CD8-positive, alpha-beta memory T cell (primary cell): ENCODE measurements at regions not wholly inside any gene's neighbourhood (a gene's known extent, or its start where the extent isn't known, plus 50 kb on each side); places are given as distances from the start of the nearest gene placed in this dataset.
"Not testable (repeated sequence)": the region's sequence is repeated elsewhere in the genome, so short reads cannot be mapped to it uniquely, and the experiment has no call there.

Experiments
- CTCF ChIA-PET: fragments of 350-600 bp; sonication (Branson Sonifier 250); formaldehyde crosslinking; loops from one replicate; lab custom pipeline; 2021; ENCODE audit warnings: antibody characterized with exemption; lab: Charles Lee
- POLR2A ChIA-PET: fragments of 350-600 bp; sonication (Branson Sonifier 250); formaldehyde crosslinking; loops from one replicate; lab custom pipeline; 2021; ENCODE audit warnings: antibody characterized with exemption; lab: Charles Lee
- DNase-seq, 5 donors: peaks; one replicate each; pipeline versions ENCODE4 v3.0.0 to v3.0.0-alpha.2; 2020 to 2022; ENCODE audit warnings: mixed read lengths in 1 of 5
- H3K27ac ChIP-seq: one replicate; pipeline ENCODE4 v1.7.0; 2013; ENCODE audit warnings: low read depth, mild to moderate bottlenecking, low read length, moderate library complexity
- H3K27me3 ChIP-seq: 2 replicates; pipeline ENCODE4 v1.7.0; 2013; ENCODE audit warnings: low read length, mild to moderate bottlenecking; ENCODE audit not compliant: insufficient read depth, poor library complexity, severe bottlenecking
- H3K36me3 ChIP-seq: 2 replicates; pipeline ENCODE4 v1.7.0; 2013; ENCODE audit warnings: mild to moderate bottlenecking, low read length, moderate library complexity; ENCODE audit not compliant: insufficient read depth
- H3K4me1 ChIP-seq: 2 replicates; pipeline ENCODE4 v1.7.0; 2013; ENCODE audit warnings: mild to moderate bottlenecking, low read length, moderate library complexity; ENCODE audit not compliant: insufficient read depth
- H3K4me3 ChIP-seq: 2 replicates; pipeline ENCODE4 v1.7.0; 2013; ENCODE audit warnings: mild to moderate bottlenecking, low read length
- H3K9me3 ChIP-seq: 2 replicates; pipeline ENCODE4 v1.7.0; 2013; ENCODE audit warnings: mild to moderate bottlenecking, low read length
- H3K27ac Mint-ChIP-seq, 8 donors: one replicate each; pipeline ENCODE4 v1.8.0; 2020 to 2021; ENCODE audit warnings: mixed read lengths in 8 of 8, mild to moderate bottlenecking in 6 of 8, inconsistent platforms in 3 of 8, moderate library complexity in 3 of 8
- H3K27me3 Mint-ChIP-seq, 2 donors: one replicate each; pipeline ENCODE4 v1.8.0; 2020 to 2021; ENCODE audit warnings: mixed read lengths in 2 of 2, mild to moderate bottlenecking in 1 of 2, moderate library complexity in 1 of 2
- H3K36me3 Mint-ChIP-seq, 3 donors: one replicate each; pipeline ENCODE4 v1.8.0; 2020 to 2021; ENCODE audit warnings: mixed read lengths in 3 of 3, inconsistent platforms in 1 of 3, mild to moderate bottlenecking in 1 of 3
- H3K4me1 Mint-ChIP-seq, 3 donors: one replicate each; pipeline ENCODE4 v1.8.0; 2020 to 2021; ENCODE audit warnings: mixed read lengths in 3 of 3, inconsistent platforms in 1 of 3, mild to moderate bottlenecking in 1 of 3
- H3K4me3 Mint-ChIP-seq, 7 donors: one replicate each; pipeline ENCODE4 v1.8.0; 2020 to 2021; ENCODE audit warnings: mixed read lengths in 7 of 7, mild to moderate bottlenecking in 6 of 7, moderate library complexity in 4 of 7, inconsistent platforms in 2 of 7
- H3K9me3 Mint-ChIP-seq, 5 donors: one replicate each; pipeline ENCODE4 v1.8.0; 2020 to 2022; ENCODE audit warnings: mixed read lengths in 5 of 5, mild to moderate bottlenecking in 3 of 5, moderate library complexity in 2 of 5, inconsistent platforms in 1 of 5

DNA sequence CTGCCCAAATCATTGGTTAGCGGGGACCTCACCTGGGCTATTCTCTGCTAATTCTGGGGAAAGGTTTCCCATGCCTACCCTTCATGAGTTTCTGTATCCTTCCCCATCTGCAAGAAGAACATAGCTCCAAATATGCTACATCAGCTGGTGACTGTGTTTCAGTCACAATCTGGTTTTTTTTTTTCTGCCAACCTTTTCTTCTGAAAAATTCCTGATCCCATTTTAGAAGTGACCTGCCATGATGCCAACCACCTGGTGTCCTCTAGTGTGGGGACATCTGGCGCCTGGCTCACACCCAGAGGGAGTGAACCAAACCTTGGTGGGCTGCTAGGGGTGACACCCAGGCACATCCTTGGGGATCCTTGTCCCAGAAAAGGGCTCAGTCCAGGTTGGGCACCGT is 76.1 kb downstream of the CHRD start:
- H3K9me3 ChIP-seq, result no peaks in the 10 kb centered on the region
- no peaks in the 10 kb centered on the region for H3K36me3 ChIP-seq
- H3K4me1 ChIP-seq, result no peaks in the 10 kb centered on the region
- CTCF ChIA-PET, result interaction anchor here (0.8 kb wide), 1 partner anchor 26 kb away, joined by 3 read pairs; no protein-coding TSS in a partner anchor
- Mint-ChIP-seq H3K36me3 (no peaks in the 10 kb centered on the region), H3K27me3 (peaks cover 11 to 23% of the 10 kb centered on the region in 2 donors), H3K4me3 (no peak overlapping the region), H3K4me1 (no peaks in the 10 kb centered on the region), H3K27ac (no peak overlapping the region), H3K9me3 (peaks cover 0 to 2% (median 0%) of the 10 kb centered on the region in 5 donors)
- H3K27ac ChIP-seq, result no peak overlapping the region
- no peak overlapping the region for H3K4me3 ChIP-seq
- POLR2A ChIA-PET, result no interaction called here
- H3K27me3 ChIP-seq, result no peaks in the 10 kb centered on the region
- no peak for DNase-seq

DNA sequence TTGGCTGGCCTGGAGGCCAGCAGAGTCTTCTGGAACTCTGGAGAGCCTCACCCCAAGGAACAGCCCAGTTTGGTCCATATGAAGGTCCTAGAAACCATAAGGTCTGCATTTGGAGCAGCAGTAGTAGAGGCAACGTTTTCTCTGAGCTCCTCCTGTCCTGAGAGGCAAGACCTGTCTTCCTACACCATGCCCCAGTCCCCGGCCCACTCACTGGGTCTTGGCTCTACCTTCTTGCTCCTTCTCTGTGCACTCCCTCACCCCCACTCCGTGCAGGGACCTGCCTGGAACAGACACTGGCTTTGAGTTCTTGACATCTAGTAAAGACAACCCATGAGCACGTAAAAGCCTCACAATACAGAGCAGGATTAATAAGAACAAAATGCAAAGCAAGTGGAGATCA is 76.6 kb downstream of the CHRD start:
- Histone ChIP-seq H3K9me3 (no peaks in the 10 kb centered on the region), H3K4me1 (no peaks in the 10 kb centered on the region), H3K4me3 (no peak overlapping the region), H3K27ac (no peak overlapping the region), H3K27me3 (no peaks in the 10 kb centered on the region), H3K36me3 (no peaks in the 10 kb centered on the region)
- Mint-ChIP-seq H3K36me3 (no peaks in the 10 kb centered on the region), H3K27ac (no peak overlapping the region), H3K27me3 (peaks cover 11 to 25% of the 10 kb centered on the region in 2 donors), H3K4me3 (no peak overlapping the region), H3K9me3 (peaks cover 0 to 2% (median 0%) of the 10 kb centered on the region in 5 donors), H3K4me1 (no peaks in the 10 kb centered on the region)
- DNase-seq, result no peak
- POLR2A ChIA-PET, result no interaction called here
- CTCF ChIA-PET, result interaction anchor here (0.8 kb wide), 1 partner anchor 26 kb away, joined by 3 read pairs; no protein-coding TSS in a partner anchor

DNA sequence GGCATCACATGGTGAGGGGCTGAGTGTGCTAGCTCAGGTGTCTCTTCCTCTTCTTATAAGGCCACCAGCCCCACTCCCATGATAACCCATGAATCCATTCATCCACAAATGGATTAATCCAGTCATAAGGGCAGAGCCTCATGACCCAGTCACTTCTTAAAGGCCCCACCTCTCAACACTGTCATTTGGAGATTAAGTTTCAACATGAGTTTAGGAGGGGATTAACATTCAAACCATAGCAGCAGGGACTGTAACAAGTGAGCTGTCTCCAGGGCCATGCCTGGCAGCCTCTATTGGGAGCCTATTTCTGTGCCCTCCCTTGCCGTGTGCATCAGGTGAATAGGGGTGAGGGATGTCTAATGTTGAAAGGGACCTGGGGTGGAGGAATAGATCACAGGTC is 77.5 kb downstream of the CHRD start:
- ChIA-PET POLR2A (no interaction called here), CTCF (no interaction called here)
- Histone ChIP-seq H3K36me3 (no peaks in the 10 kb centered on the region), H3K4me1 (no peaks in the 10 kb centered on the region), H3K9me3 (no peaks in the 10 kb centered on the region), H3K4me3 (no peak overlapping the region), H3K27me3 (no peaks in the 10 kb centered on the region), H3K27ac (no peak overlapping the region)
- H3K9me3 Mint-ChIP-seq, result peaks cover 0 to 2% (median 0%) of the 10 kb centered on the region in 5 donors
- no peak overlapping the region for H3K27ac Mint-ChIP-seq
- no peaks in the 10 kb centered on the region for H3K4me1 Mint-ChIP-seq
- peaks cover 14 to 25% of the 10 kb centered on the region in 2 donors for H3K27me3 Mint-ChIP-seq
- H3K36me3 Mint-ChIP-seq, result no peaks in the 10 kb centered on the region
- no peak overlapping the region for H3K4me3 Mint-ChIP-seq
- DNase-seq, result no peak

DNA sequence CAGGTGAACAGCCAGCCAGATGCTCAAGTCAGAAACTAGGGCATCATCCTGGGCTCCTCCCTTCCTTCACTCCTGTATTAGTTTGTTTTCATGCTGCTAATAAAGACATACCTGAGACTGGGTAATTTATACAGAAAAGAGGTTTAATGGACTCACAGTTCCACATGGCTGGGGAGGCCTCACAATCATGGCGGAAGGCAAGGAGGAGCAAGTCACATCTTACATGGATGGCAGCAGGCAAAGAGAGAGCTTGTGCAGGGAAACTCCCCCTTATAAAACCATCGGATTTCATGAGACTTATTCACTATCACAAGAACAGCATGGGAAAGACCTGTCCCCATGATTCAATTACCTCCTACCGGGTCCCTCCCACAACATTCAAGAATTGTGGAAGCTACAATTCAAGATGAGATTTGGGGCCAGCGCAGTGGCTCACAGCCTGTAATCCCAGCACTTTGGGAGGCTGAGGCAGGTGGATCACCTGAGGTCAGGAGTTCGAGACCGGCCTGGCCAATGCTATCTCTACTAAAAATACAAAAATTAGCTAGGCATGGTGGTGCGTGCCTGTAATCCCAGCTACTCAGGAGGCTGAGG is 78.0 kb downstream of the CHRD start:
- H3K27ac Mint-ChIP-seq, H3K4me3 ChIP-seq, H3K4me3 Mint-ChIP-seq, POLR2A ChIA-PET, CTCF ChIA-PET, H3K4me1 Mint-ChIP-seq, H3K36me3 ChIP-seq, H3K4me1 ChIP-seq, DNase-seq, H3K27me3 ChIP-seq, H3K9me3 ChIP-seq, H3K9me3 Mint-ChIP-seq, H3K36me3 Mint-ChIP-seq, H3K27ac ChIP-seq: not testable (repeated sequence)
- peaks cover 14 to 25% of the 10 kb centered on the region in 2 donors for H3K27me3 Mint-ChIP-seq

DNA sequence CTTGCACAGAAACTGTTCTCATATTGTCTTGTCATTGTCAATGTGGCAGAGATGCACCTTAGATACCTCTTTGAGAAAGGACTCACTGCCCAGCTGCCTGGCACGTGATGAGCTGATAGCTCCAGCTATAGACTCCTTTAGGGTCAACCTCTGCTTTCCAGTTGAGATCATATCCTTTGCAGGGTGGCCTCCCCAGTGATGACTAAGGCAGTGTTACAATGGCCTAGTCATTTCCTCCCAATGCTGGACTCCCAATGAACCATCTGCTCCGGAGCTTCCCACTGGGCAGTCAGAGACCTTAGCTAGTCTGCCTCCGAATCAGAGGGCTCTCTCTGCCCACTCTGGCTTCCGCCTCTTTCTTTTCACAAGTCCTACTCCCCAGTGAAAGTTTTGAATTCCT is 79.5 kb downstream of the CHRD start:
- Histone ChIP-seq H3K27ac (no peak overlapping the region), H3K4me3 (no peak overlapping the region), H3K9me3 (no peaks in the 10 kb centered on the region), H3K27me3 (no peaks in the 10 kb centered on the region), H3K36me3 (no peaks in the 10 kb centered on the region), H3K4me1 (no peaks in the 10 kb centered on the region)
- DNase-seq, result no peak
- POLR2A ChIA-PET, result no interaction called here
- H3K27me3 Mint-ChIP-seq, result peaks cover 10 to 26% of the 10 kb centered on the region in 2 donors
- CTCF ChIA-PET, result no interaction called here
- H3K4me3 Mint-ChIP-seq, result no peak overlapping the region
- no peak overlapping the region for H3K27ac Mint-ChIP-seq
- no peaks in the 10 kb centered on the region for H3K4me1 Mint-ChIP-seq
- H3K9me3 Mint-ChIP-seq, result peaks cover 0 to 2% (median 0%) of the 10 kb centered on the region in 5 donors
- no peaks in the 10 kb centered on the region for H3K36me3 Mint-ChIP-seq

DNA sequence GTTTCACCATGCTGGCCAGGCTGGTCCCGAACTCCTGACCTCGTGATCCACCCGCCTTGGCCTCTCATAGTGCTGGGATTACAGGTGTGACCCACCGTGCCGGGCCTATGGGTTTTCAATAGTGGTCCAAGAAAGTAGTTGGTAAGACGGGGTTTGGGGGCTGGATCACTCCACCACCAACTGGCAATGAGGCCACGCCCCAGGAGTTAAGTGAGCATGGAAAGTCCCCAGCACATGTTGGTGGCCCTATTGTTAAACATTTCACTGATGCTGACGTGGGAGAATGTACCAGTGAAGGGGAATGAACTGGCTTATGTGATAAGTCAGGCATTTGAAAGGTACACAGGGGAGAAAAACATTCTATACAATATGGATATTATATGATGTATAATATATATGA is 80.4 kb downstream of the CHRD start:
- H3K27me3 ChIP-seq, result no peaks in the 10 kb centered on the region
- no peak overlapping the region for H3K4me3 ChIP-seq
- H3K4me3 Mint-ChIP-seq, result no peak overlapping the region
- H3K27ac Mint-ChIP-seq, result no peak overlapping the region
- no peaks in the 10 kb centered on the region for H3K36me3 Mint-ChIP-seq
- no peaks in the 10 kb centered on the region for H3K9me3 ChIP-seq
- POLR2A ChIA-PET, result no interaction called here
- DNase-seq, result no peak
- CTCF ChIA-PET, result no interaction called here
- H3K36me3 ChIP-seq, result no peaks in the 10 kb centered on the region
- H3K4me1 ChIP-seq, result no peaks in the 10 kb centered on the region
- H3K4me1 Mint-ChIP-seq, result no peaks in the 10 kb centered on the region
- peaks cover 12 to 28% of the 10 kb centered on the region in 2 donors for H3K27me3 Mint-ChIP-seq
- H3K27ac ChIP-seq, result no peak overlapping the region
- H3K9me3 Mint-ChIP-seq, result peaks cover 0 to 2% (median 0%) of the 10 kb centered on the region in 5 donors

DNA sequence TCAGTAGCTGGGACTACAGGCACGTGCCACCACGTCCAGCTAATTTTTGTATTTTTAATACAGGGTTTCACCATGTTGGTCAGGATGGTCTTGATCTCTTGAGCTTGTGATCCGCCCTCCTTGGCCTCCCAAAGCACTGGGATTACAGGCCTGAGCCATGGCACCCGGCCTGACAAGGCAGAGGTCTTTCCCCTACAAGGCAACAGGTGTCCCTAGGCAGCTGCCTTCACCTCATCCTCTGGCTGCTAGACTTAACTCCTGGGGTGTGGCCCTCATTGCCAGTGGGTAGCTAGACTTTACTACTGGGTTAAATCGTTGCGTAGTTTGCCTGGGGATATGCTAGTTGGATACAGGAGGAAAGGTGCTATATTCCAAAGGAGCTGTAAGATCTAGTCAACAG is 81.4 kb downstream of the CHRD start:
- CTCF ChIA-PET, result no interaction called here

DNA sequence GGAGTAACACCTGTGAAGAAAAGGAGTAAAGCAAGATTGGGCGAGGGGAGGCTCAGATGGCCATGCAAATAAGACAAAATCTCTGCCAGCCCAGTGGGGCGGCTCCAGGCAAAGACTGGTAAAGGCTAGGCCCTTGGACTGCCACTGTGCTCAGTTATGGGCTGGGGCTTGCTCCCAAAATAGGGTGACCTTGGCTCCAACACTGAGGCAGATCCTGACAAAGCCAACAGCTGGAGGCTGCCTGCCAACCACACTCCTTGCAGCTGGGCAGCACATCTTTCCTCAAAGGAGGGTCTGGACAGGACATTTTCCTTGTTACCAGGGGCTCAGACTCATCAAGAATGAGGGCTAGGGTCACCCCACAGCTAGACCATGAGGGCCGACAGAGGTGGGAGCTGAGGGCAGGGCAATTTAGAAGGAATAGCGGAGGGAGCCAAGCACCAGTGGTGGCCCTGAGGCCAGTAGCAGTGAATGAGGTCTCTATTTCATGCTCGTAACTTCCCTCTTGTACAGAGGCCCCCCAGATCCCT is 86.1 kb downstream of the CHRD start:
- Mint-ChIP-seq H3K4me1 (no peaks in the 10 kb centered on the region), H3K27ac (peak overlapping the region in 1 of 8 donors; percentile 68), H3K36me3 (no peaks in the 10 kb centered on the region), H3K4me3 (no peak overlapping the region), H3K9me3 (no peaks in the 10 kb centered on the region), H3K27me3 (peaks cover 26 to 46% of the 10 kb centered on the region in 2 donors)
- H3K36me3 ChIP-seq, result no peaks in the 10 kb centered on the region
- no peak overlapping the region for H3K27ac ChIP-seq
- CTCF ChIA-PET, result no interaction called here
- no peaks in the 10 kb centered on the region for H3K9me3 ChIP-seq
- no peak overlapping the region for H3K4me3 ChIP-seq
- POLR2A ChIA-PET, result no interaction called here
- H3K27me3 ChIP-seq, result no peaks in the 10 kb centered on the region
- H3K4me1 ChIP-seq, result no peaks in the 10 kb centered on the region
- no peak for DNase-seq

More for the DNA sequence above, 81.4 kb downstream of the CHRD start:
- Histone ChIP-seq H3K4me3 (no peak overlapping the region), H3K36me3 (no peaks in the 10 kb centered on the region), H3K4me1 (no peaks in the 10 kb centered on the region), H3K9me3 (no peaks in the 10 kb centered on the region), H3K27me3 (no peaks in the 10 kb centered on the region), H3K27ac (no peak overlapping the region)
- POLR2A ChIA-PET, result no interaction called here
- Mint-ChIP-seq H3K36me3 (no peaks in the 10 kb centered on the region), H3K27ac (no peak overlapping the region), H3K4me1 (no peaks in the 10 kb centered on the region), H3K4me3 (no peak overlapping the region), H3K9me3 (peaks cover 0 to 2% (median 0%) of the 10 kb centered on the region in 5 donors), H3K27me3 (peaks cover 13 to 29% of the 10 kb centered on the region in 2 donors)
- DNase-seq, result no peak
